ENCODE measurements at regions not wholly inside any gene's neighbourhood (a gene's known extent, or its start where the extent isn't known, plus 50 kb on each side); places are given as distances from the start of the nearest gene placed in this dataset.

- Histone ChIP-seq H2AFZ (ENCODE audit: control insufficient read depth, low read length) (no peak overlapping the region), H3K27ac (ENCODE audit: control insufficient read depth, insufficient read depth, low read length) (no peak overlapping the region), H3K4me3 (ENCODE audit: control insufficient read depth in 2 of 3, extremely low read depth in 1 of 3, insufficient read depth in 2 of 3, low read depth in 1 of 3, low read length in 3 of 3) (no peak overlapping the region), H3K9me3 (ENCODE audit: control insufficient read depth, low read depth, low read length) (no peaks in the 10 kb centered on the region), H3K27me3 (ENCODE audit: control insufficient read depth, extremely low read depth, insufficient read depth, low read length) (no peaks in the 10 kb centered on the region), H3K9me1 (ENCODE audit: control insufficient read depth, extremely low read depth, insufficient read depth, low read length) (no peaks in the 10 kb centered on the region), H3K79me2 (ENCODE audit: control insufficient read depth, insufficient read depth, low read length) (no peaks in the 10 kb centered on the region), H4K20me1 (ENCODE audit: control insufficient read depth, extremely low read depth, insufficient read depth, low read length) (no peaks in the 10 kb centered on the region), H3K36me3 (ENCODE audit: control insufficient read depth in 2 of 2, extremely low read depth in 1 of 2, insufficient read depth in 2 of 2, low read length in 2 of 2) (no peaks in the 10 kb centered on the region), H3K4me1 (ENCODE audit: control insufficient read depth, extremely low read depth, insufficient read depth, low read length) (no peaks in the 10 kb centered on the region), H3K9ac (ENCODE audit: control insufficient read depth, extremely low read depth, insufficient read depth, low read length) (no peak overlapping the region), H3K4me2 (ENCODE audit: control insufficient read depth, extremely low read depth, insufficient read depth, low read depth, low read length) (no peak overlapping the region)
- no peak for FAIRE-seq
- DNase-seq (ENCODE audit: low read depth, low spot score), result no peak
- dilution Hi-C loops (cut with MboI; ENCODE audit: extremely low pct_ligation_motif_present, low sequenced_read_pairs), result no loop called here
- TF ChIP-seq CTCF (optimal IDR thresholded peaks at IDR 0.05 in 1 of 3, IDR thresholded peaks at IDR 0.05 in 1 of 3, conservative IDR thresholded peaks at IDR 0.05 in 1 of 3; ENCODE audit: extremely low read depth in 1 of 3, insufficient read depth in 2 of 3, low read length in 3 of 3) (no peak), EZH2 (IDR thresholded peaks at IDR 0.05; ENCODE audit: low read length) (no peak)
Measured at GRCh38 chr9:90325913-90326653, 316.5 kb downstream of the DIRAS2 start.

- no peak for FAIRE-seq
Measured at GRCh38 chr9:90330231-90330630, 312.4 kb downstream of the DIRAS2 start.

More at GRCh38 chr9:90330231-90330630, 312.4 kb downstream of the DIRAS2 start:
- dilution Hi-C loops (cut with MboI; ENCODE audit: extremely low pct_ligation_motif_present, low sequenced_read_pairs), result no loop called here
- Histone ChIP-seq H3K36me3 (ENCODE audit: control insufficient read depth in 2 of 2, extremely low read depth in 1 of 2, insufficient read depth in 2 of 2, low read length in 2 of 2) (no peaks in the 10 kb centered on the region), H3K9ac (ENCODE audit: control insufficient read depth, extremely low read depth, insufficient read depth, low read length) (no peak overlapping the region), H3K9me3 (ENCODE audit: control insufficient read depth, low read depth, low read length) (no peaks in the 10 kb centered on the region), H3K27ac (ENCODE audit: control insufficient read depth, insufficient read depth, low read length) (no peak overlapping the region), H3K79me2 (ENCODE audit: control insufficient read depth, insufficient read depth, low read length) (no peaks in the 10 kb centered on the region), H3K4me2 (ENCODE audit: control insufficient read depth, extremely low read depth, insufficient read depth, low read depth, low read length) (no peak overlapping the region), H3K27me3 (ENCODE audit: control insufficient read depth, extremely low read depth, insufficient read depth, low read length) (no peaks in the 10 kb centered on the region), H3K9me1 (ENCODE audit: control insufficient read depth, extremely low read depth, insufficient read depth, low read length) (no peaks in the 10 kb centered on the region), H2AFZ (ENCODE audit: control insufficient read depth, low read length) (no peak overlapping the region), H4K20me1 (ENCODE audit: control insufficient read depth, extremely low read depth, insufficient read depth, low read length) (no peaks in the 10 kb centered on the region), H3K4me1 (ENCODE audit: control insufficient read depth, extremely low read depth, insufficient read depth, low read length) (peaks cover 3% of the 10 kb centered on the region), H3K4me3 (ENCODE audit: control insufficient read depth in 2 of 3, extremely low read depth in 1 of 3, insufficient read depth in 2 of 3, low read depth in 1 of 3, low read length in 3 of 3) (no peak overlapping the region)
- TF ChIP-seq EZH2 (IDR thresholded peaks at IDR 0.05; ENCODE audit: low read length) (no peak), CTCF (optimal IDR thresholded peaks at IDR 0.05 in 1 of 3, IDR thresholded peaks at IDR 0.05 in 1 of 3, conservative IDR thresholded peaks at IDR 0.05 in 1 of 3; ENCODE audit: extremely low read depth in 1 of 3, insufficient read depth in 2 of 3, low read length in 3 of 3) (no peak)
- DNase-seq (ENCODE audit: low read depth, low spot score), result no peak

All from keratinocyte (primary cell).